Choroid plexus epithelial cell (primary cell): ENCODE measurements at regions not wholly inside any gene's neighbourhood (a gene's known extent, or its start where the extent isn't known, plus 50 kb on each side); places are given as distances from the start of the nearest gene placed in this dataset.

Source experiments
- DNase-seq: peaks from one replicate; pipeline ENCODE4 v3.0.0-alpha.2; 2010; ENCODE audit warnings: low read depth
- H3K4me3 ChIP-seq: 2 replicates; pipeline ENCODE4 v1.5.1; 2011; ENCODE audit warnings: low read depth, mild to moderate bottlenecking, control low read depth, low read length, moderate library complexity
- TF ChIP-seq, protein P1 (sequence below): conservative IDR thresholded peaks from 2 replicates; pipeline ENCODE4 v1.5.1; 2011; ENCODE audit warnings: low read depth, mild to moderate bottlenecking, control low read depth, inconsistent platforms, low read length, moderate library complexity

DNA sequence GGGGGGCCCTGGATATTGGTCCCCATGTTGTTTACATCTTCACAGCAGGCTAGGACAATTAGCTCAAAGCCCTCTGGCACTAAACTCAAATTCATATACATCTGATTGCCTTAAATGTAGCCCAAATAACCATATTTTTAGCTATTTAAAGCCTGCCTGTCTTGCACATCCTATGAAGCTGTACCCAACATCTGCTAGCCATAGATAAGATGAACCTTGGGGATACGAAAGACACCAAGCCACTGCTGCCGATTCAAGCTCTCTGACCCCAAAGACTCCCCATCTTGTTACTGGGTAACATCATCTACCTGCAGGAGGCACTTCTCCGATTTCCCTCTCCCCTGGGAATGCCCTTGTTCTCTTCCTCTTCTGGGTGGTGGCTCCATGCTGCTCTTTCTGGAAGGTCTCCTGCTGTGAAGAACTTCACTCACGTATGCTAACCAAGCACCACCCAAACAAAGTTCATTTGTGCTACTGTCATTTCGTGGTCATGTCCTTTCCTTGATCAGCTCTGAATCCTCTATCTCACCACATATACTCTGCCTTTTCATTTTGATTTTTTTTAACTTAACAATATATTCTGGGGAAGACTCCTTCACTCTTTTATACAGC is 107.7 kb upstream of the ATXN3L start:
- peak; percentile 50 for DNase-seq
- no peak overlapping the region for H3K4me3 ChIP-seq
- TF ChIP-seq, protein P1, sequence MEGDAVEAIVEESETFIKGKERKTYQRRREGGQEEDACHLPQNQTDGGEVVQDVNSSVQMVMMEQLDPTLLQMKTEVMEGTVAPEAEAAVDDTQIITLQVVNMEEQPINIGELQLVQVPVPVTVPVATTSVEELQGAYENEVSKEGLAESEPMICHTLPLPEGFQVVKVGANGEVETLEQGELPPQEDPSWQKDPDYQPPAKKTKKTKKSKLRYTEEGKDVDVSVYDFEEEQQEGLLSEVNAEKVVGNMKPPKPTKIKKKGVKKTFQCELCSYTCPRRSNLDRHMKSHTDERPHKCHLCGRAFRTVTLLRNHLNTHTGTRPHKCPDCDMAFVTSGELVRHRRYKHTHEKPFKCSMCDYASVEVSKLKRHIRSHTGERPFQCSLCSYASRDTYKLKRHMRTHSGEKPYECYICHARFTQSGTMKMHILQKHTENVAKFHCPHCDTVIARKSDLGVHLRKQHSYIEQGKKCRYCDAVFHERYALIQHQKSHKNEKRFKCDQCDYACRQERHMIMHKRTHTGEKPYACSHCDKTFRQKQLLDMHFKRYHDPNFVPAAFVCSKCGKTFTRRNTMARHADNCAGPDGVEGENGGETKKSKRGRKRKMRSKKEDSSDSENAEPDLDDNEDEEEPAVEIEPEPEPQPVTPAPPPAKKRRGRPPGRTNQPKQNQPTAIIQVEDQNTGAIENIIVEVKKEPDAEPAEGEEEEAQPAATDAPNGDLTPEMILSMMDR: no peak

DNA sequence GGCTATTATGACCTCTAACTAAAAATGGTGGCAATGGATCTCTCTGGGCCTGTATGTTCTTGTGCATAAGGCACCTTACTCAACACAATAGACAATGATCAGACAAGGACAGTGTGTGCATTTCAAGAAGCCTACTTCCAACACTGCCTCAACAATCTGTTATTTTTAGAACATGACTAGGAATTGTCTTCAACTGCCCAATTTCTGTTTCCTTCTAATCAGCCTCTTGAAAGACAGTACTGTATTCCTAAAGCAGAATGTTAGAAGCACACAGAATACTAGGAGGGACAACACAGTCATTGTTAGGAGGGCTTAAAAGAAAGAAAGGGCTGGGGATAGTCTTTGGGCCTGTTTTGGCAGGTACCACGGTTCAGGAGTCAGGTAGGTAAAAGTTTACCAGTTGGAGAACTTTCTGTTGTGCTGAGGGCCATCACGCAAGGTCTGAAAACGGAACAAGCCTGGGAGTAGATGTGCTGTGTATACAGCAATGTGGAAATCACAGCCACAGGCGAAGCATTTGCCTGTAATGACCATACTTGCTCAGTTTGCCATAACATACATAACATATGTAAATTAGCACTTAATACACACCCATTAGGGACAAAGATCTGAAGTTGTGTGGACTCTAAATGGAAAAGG is 100.8 kb upstream of the ATXN3L start:
- DNase-seq: no peak

DNA sequence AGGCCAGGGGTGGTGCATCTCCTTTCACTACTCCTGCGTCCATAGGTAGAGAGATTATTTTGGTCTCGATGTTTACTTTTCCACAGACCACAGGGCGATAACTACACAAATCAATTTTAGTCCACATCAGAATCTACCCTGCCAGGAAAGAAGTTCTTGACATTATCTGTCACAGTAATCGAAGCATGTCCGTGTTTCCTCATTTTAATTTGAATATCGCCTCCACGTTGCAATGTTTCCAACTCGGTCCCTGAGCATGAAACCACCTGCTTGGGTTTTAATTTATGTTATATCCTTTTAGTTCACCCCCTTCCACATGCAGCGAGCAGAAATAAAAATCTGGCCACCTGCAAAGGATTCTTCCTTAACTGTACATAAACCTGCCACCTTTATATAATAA is 100.1 kb upstream of the ATXN3L start:
- H3K4me3 ChIP-seq: no peak overlapping the region
- TF ChIP-seq, protein P1: no peak
- no peak for DNase-seq

More for the DNA sequence above, 100.8 kb upstream of the ATXN3L start:
- TF ChIP-seq, protein P1: no peak
- no peak overlapping the region for H3K4me3 ChIP-seq

DNA sequence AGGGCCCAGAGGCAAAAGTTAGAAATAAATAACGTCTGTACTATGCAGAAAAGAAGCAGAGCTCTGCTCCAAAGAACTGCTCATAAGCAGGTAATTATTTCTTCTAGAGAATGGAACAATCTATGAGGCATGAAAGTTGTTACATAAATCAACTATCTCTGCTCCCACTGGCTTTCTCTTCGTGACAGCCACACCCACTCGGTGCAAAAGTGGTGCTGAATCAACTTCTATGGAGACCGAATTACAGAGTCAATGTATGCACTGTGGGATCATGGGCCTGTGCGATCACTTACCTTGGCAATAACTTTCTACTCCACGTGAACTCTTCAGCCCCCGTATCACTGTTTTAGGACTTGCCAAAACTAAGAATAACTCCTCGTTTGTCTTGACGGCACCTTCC is 99.4 kb upstream of the ATXN3L start:
- no peak for DNase-seq
- TF ChIP-seq, protein P1: no peak
- no peak overlapping the region for H3K4me3 ChIP-seq

DNA sequence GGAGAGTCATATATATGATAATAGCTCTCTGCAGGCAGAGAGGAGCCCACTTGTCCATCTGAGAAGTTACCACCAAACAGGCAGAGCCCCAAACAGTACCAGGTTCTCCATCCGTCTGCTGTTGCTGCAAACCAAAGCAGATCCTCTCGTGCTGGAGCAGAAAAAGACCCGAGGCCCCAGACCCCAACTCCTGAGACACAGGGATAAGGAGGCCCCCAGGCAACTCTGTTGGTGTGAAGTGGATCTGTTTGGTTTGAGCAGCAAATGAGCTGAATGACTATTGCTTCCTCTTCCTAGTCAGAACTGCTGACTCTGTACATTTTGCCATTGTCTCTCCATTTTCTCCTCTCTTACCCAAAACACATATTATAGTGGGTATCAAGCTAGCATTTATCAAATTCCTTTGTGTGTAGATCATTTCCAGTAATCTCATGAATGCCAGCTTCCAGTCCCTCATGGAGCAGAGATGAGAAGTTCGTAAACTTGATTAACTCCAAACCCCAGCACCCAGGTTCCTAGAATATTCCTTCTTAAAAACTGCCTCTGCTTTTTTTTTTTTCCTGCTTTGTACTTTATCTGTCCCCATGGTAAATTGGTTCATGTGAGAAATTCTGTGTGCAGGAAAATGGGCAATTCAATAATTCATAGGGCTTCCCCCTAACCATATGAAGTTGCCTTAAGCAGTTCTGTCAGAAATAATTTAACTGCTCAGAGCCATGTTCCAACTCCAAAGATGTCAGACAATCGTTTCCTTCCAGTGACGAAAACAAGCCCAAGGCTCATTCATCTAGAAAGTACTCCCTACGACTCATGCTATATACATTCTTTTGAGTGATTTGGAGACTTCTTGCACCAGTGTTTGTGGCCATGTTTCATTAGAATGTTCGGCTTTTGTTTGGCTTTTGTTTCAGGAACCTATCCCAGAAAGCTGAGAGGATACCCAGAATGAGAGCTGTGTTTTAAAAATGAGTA is 98.6 kb upstream of the ATXN3L start:
- TF ChIP-seq, protein P1: no peak
- no peak overlapping the region for H3K4me3 ChIP-seq
- DNase-seq: peak; percentile 26

DNA sequence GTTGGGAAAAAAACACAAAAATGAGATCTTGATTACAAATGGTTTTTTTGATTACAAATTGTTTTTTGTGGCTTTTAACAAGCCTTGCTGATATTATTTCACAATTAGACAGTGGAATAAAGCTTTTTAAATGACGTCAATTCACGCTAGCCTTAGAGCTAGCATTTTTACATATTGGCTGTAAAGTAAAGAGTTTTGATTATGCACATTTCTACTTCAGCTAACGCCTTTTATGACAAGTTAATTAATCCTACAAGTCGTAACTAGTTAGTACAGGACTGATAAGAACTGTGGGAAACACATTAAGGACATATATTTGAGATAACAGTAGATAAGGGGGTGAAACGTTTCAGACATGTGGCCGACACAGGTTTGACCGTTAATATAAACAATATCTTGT is 95.7 kb upstream of the ATXN3L start:
- TF ChIP-seq, protein P1: no peak
- DNase-seq: no peak
- no peak overlapping the region for H3K4me3 ChIP-seq
